GM18867 (cell line): ENCODE measurements at regions not wholly inside any gene's neighbourhood (a gene's known extent, or its start where the extent isn't known, plus 50 kb on each side); places are given as distances from the start of the nearest gene placed in this dataset.
A peak's percentile ranks its signal among the peaks of the same experiment; 100 is the strongest.

Source experiments
- ATAC-seq: cut with Tn5 transposase; IDR thresholded peaks from one replicate; pipeline ENCODE4 v1.9.1; 2021; ENCODE audit warnings: mild to moderate bottlenecking, moderate library complexity; ENCODE audit not compliant: unreplicated experiment

- no peak for ATAC-seq
Observed at GRCh38 chr2:54388076-54388475, 68.1 kb upstream of the SPTBN1 start.

GRCh38 chr2:54392555-54393324 is 63.4 kb upstream of the SPTBN1 start:
- ATAC-seq = no peak

- ATAC-seq = peak; percentile 87
Observed at GRCh38 chr2:54394392-54394791, 61.7 kb upstream of the SPTBN1 start.

- ATAC-seq = no peak
Observed at GRCh38 chr2:54396107-54396506, 60.0 kb upstream of the SPTBN1 start.

GRCh38 chr2:54396798-54397197 is 59.3 kb upstream of the SPTBN1 start:
- no peak for ATAC-seq

- no peak for ATAC-seq
Observed at GRCh38 chr2:54397426-54397825, 58.7 kb upstream of the SPTBN1 start.

- no peak for ATAC-seq
Observed at GRCh38 chr2:54401554-54401953, 54.6 kb upstream of the SPTBN1 start.

- ATAC-seq = no peak
Observed at GRCh38 chr2:54402350-54402749, 53.8 kb upstream of the SPTBN1 start.

- ATAC-seq = no peak
Observed at GRCh38 chr2:54403512-54404238, 52.5 kb upstream of the SPTBN1 start.

GRCh38 chr2:54404270-54404669 is 51.9 kb upstream of the SPTBN1 start:
- no peak for ATAC-seq

GRCh38 chr2:54406031-54406430 is 50.1 kb upstream of the SPTBN1 start:
- no peak for ATAC-seq
